ENCODE measurements at regions not wholly inside any gene's neighbourhood (a gene's known extent, or its start where the extent isn't known, plus 50 kb on each side); places are given as distances from the start of the nearest gene placed in this dataset.

- TF ChIP-seq CTCF (IDR thresholded peaks at IDR 0.05) (no peak), POLR2A (IDR thresholded peaks at IDR 0.05) (no peak)
Observed at GRCh38 chr13:82245860-82246259, 1636.4 kb downstream of the SLITRK1 start.
